ENCODE measurements at regions not wholly inside any gene's neighbourhood (a gene's known extent, or its start where the extent isn't known, plus 50 kb on each side); places are given as distances from the start of the nearest gene placed in this dataset.
"Not testable (repeated sequence)": the region's sequence is repeated elsewhere in the genome, so short reads cannot be mapped to it uniquely, and the experiment has no call there.

DNA sequence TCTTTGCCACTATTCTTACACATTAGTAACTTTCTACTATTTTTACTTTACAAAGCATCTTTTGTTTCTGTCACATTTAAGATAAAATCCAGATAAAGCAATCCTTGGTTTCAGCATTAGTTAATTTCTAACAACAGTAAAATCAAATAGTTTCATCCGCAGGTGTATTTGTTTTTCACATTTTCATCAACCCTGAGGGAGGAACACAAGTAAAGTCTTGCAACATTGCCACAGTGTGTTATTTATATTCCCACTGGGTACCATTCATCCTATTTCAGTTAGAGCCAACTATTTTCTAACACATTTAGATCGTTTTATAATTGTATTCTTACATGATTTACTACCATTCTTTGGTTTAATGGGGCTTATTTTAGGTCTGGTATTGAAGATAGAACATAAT lies 908.7 kb upstream of the CITED2 start:
- DNase-seq, result no peak

GRCh38 chr6:140281767-140282166 lies 907.3 kb upstream of the CITED2 start:
- no peak for DNase-seq

- no peak for DNase-seq
Measured at GRCh38 chr6:140281236-140281635, 906.8 kb upstream of the CITED2 start.

- no peak for DNase-seq
Measured at GRCh38 chr6:140276719-140277118, 902.3 kb upstream of the CITED2 start.

DNA sequence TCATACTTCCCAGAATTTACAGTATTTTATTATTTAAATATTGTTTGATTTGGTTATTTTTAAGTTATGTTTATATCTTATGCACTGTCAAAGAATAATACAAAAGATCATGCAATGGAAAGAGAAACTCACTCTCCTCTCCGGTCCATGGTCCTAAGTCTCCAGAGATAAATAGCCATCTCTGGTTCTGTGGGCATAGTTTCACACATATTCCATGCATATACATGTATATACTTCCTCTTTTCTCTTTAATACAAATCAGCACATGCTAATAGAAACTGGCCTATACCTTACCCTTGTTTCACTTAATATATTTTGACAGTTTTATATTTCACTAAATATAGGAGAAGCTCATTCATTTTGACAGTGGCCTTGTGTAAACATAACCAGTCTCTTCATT lies 901.7 kb upstream of the CITED2 start:
- DNase-seq, result no peak

DNA sequence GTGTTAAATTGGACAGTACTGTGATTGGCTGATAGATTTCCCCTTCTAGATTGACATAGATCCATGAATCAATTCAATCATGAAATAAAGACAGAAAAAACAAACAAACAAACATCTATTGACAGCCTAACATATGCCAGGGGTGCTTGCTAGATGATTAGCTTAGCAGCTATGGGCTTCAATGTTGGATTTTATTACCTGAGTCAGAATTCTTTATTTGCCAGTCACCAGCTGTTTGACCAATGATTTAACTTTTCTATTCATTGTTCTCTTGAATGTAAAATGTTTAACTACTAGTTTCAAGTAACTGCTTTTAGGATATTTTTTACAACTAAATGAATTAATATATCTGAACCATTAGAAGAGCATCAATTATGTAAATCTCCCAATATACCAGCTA lies 901.3 kb upstream of the CITED2 start:
- no peak for DNase-seq

GRCh38 chr6:140274548-140274947 lies 900.1 kb upstream of the CITED2 start:
- no peak for DNase-seq

GRCh38 chr6:140271759-140272377 lies 897.4 kb upstream of the CITED2 start:
- DNase-seq, result no peak

DNA sequence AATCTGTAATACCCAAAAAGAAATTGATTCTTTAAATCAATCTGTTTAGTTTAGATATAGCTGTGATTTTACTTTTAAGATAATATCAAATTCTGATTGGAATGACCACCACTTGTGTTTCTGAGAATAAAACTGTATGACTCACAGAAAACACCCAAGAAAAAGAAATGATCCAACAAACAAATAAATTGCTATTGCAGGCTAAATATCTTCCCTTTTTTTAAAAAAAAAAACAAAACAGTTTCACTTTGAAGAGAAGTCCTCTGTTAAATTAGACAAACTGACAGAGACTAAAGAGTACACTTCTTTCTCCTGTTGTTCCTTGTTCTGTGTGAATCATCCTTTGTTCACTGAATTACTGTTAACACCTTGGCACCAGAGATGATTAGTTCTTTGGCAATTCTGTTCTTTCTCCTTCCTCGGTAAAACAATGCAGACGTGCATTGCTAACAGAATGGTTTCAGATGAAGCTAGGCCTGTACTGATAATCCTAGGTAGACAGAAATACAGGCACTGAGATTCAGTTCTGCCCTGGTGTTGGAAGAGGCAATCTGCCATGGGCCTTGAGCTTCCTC lies 895.2 kb upstream of the CITED2 start:
- DNase-seq, result no peak

- DNase-seq, result no peak
Measured at GRCh38 chr6:140264431-140264830, 890.0 kb upstream of the CITED2 start.

DNA sequence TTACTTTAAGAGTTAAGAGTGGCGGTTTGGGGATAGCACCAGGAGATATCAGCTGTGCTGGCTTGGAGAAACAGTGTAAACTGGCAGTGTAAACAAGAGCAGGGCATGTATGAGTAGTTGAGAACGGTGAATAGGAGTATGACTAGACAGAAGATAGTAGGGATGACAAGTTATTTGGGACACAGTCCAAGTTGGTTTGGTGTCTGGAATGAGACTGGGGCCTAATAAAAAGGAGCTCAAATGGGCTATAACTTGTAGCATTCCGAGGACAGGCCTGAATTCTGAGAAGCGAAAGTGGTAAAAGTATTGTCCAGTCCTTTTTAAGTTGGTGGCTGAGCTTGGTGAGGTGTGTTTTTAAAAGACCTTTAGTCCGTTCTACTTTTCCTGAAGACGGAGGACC lies 883.9 kb upstream of the CITED2 start:
- not testable (repeated sequence) for DNase-seq

GRCh38 chr6:140256248-140256647 lies 881.8 kb upstream of the CITED2 start:
- no peak for DNase-seq

DNA sequence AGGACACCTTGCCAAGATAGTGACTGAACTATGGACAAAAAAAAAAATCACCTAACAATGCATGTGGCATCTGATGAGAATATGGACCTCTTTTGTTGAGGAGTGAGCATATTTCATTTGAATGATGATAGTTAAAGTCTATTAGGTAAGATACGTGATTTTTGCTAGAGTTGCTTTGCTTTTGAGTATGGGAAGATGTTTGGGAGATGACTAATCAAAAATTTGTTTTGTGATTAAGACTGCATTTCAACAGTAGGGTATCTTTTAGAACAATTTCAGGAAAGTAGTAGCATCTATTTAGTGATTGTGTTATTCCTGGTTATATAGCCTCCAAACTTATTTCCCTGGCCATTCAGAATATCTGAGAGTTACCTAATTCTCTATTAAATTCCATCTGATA lies 878.6 kb upstream of the CITED2 start:
- DNase-seq, result no peak

- DNase-seq, result no peak
Measured at GRCh38 chr6:140252099-140252498, 877.7 kb upstream of the CITED2 start.

DNA sequence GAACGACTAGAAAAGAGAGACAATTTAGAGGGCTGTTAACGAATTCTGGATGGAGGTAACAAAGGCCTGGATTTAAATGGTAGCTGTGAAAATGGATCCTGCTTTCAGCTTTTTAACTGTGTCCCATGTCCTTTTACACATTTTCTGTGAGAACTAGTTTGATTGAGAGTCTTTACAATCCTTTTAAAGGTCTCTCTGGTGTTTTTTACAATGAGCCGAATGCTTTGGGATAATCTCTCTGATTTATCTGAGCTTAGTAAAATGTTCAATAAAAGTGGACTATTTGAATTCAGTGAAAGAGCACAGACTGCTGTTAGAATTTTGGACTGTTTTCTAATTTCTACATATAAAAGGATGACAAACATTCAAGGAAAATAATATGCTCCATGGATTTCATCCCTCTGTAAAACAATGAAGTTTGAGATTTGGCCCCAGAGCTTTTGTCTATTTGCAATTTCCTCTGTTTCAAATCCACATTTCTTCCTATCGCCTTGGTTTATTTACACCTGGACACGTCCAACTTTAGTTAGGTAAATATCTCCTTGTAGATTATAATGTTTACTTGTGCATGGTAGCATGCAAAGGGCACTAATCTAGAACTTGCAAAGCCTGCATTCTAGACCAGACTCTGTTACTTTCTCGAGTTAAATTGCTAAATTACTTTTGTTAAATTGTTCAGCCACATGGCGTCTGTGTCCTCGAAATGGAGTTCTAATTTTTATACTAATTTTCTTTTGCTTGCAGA lies 871.0 kb upstream of the CITED2 start:
- DNase-seq, result no peak

DNA sequence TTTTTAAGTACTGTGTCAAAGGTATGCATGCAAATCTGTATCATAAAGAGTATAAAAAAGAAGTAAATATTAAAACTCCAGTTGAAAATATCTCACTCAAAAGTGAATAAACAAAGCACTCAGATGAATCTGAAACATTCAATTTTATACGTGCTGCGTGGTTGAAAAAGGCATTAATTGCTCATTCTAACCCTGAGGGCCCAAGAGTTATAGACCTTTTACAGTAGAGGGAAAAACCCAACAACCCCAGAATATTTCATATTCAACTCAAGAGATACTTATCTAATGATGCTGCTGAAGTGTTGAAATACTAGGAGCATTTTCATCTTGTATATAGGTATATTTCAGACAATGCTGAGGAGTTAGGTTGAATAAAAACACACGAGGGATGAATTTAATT lies 862.8 kb upstream of the CITED2 start:
- DNase-seq, result no peak

- DNase-seq, result no peak
Measured at GRCh38 chr6:140236732-140237131, 862.3 kb upstream of the CITED2 start.

DNA sequence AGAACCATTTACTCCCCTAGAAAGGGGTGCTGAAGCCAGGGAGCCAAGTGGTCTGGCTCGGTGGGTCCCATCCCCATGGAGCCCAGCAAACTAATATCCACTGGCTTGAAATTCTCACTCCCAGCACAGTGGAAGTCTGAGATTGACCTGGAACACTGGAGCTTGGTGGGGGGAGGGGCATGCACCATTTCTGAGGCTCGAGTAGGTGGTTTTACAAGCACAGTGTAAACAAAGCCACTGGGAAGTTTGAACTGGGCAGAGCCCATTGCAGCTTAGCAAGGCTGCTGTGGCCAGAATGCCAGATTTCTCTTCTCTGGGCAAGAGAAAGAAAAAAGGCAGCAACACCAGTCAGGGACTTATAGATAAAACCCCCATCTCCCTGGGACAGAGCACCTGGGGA lies 855.8 kb upstream of the CITED2 start:
- DNase-seq, result no peak

GRCh38 chr6:140228491-140228890 lies 854.0 kb upstream of the CITED2 start:
- DNase-seq, result no peak

GRCh38 chr6:140226637-140227036 lies 852.2 kb upstream of the CITED2 start:
- no peak for DNase-seq

DNA sequence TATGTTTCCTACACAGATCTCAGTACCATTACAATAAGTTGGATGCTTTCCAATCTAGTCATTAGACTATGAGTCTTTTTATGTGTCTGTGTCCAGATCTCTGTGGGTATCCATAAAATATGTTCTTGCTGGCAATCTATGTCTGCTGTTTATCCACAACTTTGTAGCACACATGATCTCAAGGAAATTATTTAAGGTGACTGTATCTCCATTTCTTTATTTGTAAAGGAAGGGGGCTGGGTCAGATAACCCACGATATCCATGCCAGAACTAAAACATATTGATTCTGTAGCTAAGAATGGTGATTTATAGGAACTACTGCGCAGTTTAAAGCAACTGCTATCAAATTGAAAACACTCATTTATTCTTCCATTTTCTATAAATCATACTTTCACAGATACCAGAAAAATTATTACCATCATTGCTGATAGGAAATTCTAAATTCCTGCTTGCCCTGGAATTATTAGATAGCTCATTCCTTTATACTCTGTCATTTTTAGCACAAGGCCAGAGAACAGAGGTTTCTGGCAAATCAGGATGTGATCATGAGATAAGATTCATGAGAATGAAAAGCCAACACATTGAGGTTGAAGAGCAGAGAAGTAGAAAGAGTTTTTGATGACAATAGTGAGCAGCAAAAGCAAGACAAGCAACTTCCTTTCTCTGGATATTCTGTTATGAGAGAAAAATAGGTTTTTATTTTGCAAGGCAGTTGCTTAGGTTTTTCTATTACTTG lies 851.4 kb upstream of the CITED2 start:
- DNase-seq, result no peak

- no peak for DNase-seq
Measured at GRCh38 chr6:140217283-140217682, 842.8 kb upstream of the CITED2 start.

DNA sequence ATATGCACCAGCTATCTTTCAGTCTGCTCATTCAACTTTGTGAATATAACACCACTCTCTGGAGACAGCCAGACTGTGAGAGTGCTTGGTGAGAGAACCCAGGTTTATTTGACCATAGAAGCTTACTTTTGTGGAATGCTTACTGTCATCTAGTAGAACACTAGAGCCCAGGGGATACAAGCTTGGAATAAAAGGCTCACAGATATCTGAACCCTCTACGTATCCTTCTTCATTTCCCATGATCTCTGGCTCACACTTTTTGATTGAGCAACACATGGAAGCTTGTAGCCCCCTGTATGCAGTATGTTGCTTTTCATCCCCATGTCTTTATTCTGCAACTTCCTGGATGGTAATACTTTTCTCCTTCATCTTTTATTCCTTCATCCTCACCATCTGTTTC lies 835.3 kb upstream of the CITED2 start:
- no peak for DNase-seq

DNA sequence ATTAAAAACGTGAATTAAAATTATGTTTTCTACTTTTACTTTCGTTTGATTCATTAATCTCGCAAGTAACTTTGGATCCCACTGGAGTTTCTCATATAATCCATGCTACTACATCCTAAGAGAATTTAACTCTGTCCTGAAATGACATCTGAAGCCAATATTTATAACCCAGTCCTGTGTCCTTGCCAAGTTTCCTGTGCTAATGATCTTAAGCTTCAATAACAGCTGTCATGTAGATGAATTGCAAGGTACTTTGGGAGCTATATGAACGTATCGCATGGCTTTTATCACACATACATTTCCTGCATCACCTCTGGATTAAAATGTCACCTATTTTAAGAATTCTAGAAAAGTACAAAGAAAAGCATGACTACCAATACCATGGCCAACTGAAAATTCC lies 833.8 kb upstream of the CITED2 start:
- no peak for DNase-seq

All from femur (tissue), 1 donor.